GM12878 (cell line): ENCODE measurements at regions not wholly inside any gene's neighbourhood (a gene's known extent, or its start where the extent isn't known, plus 50 kb on each side); places are given as distances from the start of the nearest gene placed in this dataset.

Source experiments
- ATAC-seq: fragments of 200-7000 bp; cut with Tn5 transposase; 3 replicates; pipeline ENCODE4 v1.9.1; 2020; ENCODE audit warnings: mild to moderate bottlenecking, moderate library complexity
- BruUV-seq: library from RNA; stranded (reverse); fragments of 400-500 nt; replicated peaks from 2 replicates; lab custom pipeline; 2021; lab: Mats Ljungman, UMichigan
- CTCF ChIA-PET: fragments of 300-600 bp; sonication (Branson Sonifier 250); formaldehyde crosslinking; extraction: SDS; loops from one replicate; lab custom pipeline; 2021; ENCODE audit warnings: inconsistent platforms; lab: Yijun Ruan, JAX
- POLR2A ChIA-PET: fragments of 350-600 bp; formaldehyde crosslinking; extraction: SDS; loops from one replicate; lab custom pipeline; 2021; ENCODE audit warnings: inconsistent platforms; lab: Charles Lee
- RAD21 ChIA-PET: fragments of 300-600 bp; sonication (Branson Sonifier 250); formaldehyde crosslinking; loops from one replicate; lab custom pipeline; 2023; ENCODE audit warnings: antibody characterized with exemption; ENCODE audit not compliant: unreplicated experiment; lab: Charles Lee
- SMC1A ChIA-PET: fragments of 300-600 bp; sonication (Branson Sonifier 250); formaldehyde crosslinking; loops from one replicate; lab custom pipeline; 2023; ENCODE audit not compliant: unreplicated experiment, uncharacterized antibody; lab: Charles Lee
- DNase-seq: peaks from one replicate; pipeline ENCODE4 v3.0.0-alpha.2; 2011; ENCODE audit warnings: low read depth, low spot score
- FAIRE-seq: peaks from 3 replicates; lab custom pipeline; 2011; peaks lifted over from hg19 to GRCh38; lab: Jason Lieb, UNC
- H2AFZ ChIP-seq: 2 replicates; pipeline ENCODE4 v1.6.0; 2011; ENCODE audit warnings: low read depth, low read length, control low read depth; ENCODE audit not compliant: control insufficient read depth
- H3K27ac ChIP-seq: 2 replicates; pipeline ENCODE4 v1.5.1; 2011; ENCODE audit warnings: control low read depth; ENCODE audit not compliant: control insufficient read depth, insufficient read depth
- H3K27me3 ChIP-seq, 2 experiments: replicated peaks in 1 of 2; 2 replicates each; pipeline versions ENCODE4 v1.6.0 to v1.6.1; 2011; ENCODE audit warnings: low read length in 1 of 2; ENCODE audit not compliant: control insufficient read depth in 2 of 2, insufficient read depth in 2 of 2
- H3K36me3 ChIP-seq, 2 experiments: 2 replicates each; pipeline ENCODE4 v1.5.1; 2011; ENCODE audit warnings: low read length in 1 of 2; ENCODE audit not compliant: control insufficient read depth in 2 of 2, insufficient read depth in 2 of 2
- H3K4me1 ChIP-seq: 2 replicates; pipeline ENCODE4 v1.6.1; 2011; ENCODE audit warnings: mild to moderate bottlenecking, low read length, moderate library complexity, mixed read lengths; ENCODE audit not compliant: control insufficient read depth, insufficient read depth
- H3K4me2 ChIP-seq: 2 replicates; pipeline ENCODE4 v1.6.0; 2011; ENCODE audit warnings: control low read depth; ENCODE audit not compliant: control insufficient read depth, insufficient read depth
- H3K4me3 ChIP-seq: fragments of 200-600 bp; sonication (generic); 2 replicates; pipeline ENCODE4 v1.5.1; 2016
- H3K79me2 ChIP-seq: 2 replicates; pipeline ENCODE4 v1.6.0; 2011; ENCODE audit warnings: low read length; ENCODE audit not compliant: control insufficient read depth, insufficient read depth
- H3K9ac ChIP-seq: 2 replicates; pipeline ENCODE4 v1.8.0; 2011; ENCODE audit warnings: low read length, control low read depth, mixed read lengths; ENCODE audit not compliant: control insufficient read depth, insufficient read depth
- H3K9me3 ChIP-seq: replicated peaks from 3 replicates; pipeline ENCODE4 v1.5.1; 2011; ENCODE audit warnings: mild to moderate bottlenecking, low read length; ENCODE audit not compliant: control insufficient read depth, insufficient read depth
- H4K20me1 ChIP-seq: 2 replicates; pipeline ENCODE4 v1.6.0; 2011; ENCODE audit not compliant: control insufficient read depth, insufficient read depth
- ATF2 ChIP-seq: IDR thresholded peaks from 2 replicates; pipeline ENCODE4 v1.6.1; 2012; ENCODE audit warnings: low read length, inconsistent platforms
- BCLAF1 ChIP-seq: fragments of 450-650 bp; IDR thresholded peaks from 2 replicates; pipeline ENCODE4 v1.6.1; 2017; ENCODE audit warnings: antibody characterized with exemption, mild to moderate bottlenecking, moderate library complexity
- HDGF ChIP-seq: fragments of 450-650 bp; IDR thresholded peaks from 2 replicates; pipeline ENCODE4 v1.6.1; 2016; ENCODE audit warnings: antibody characterized with exemption
- IRF5 ChIP-seq: fragments of 450-650 bp; IDR thresholded peaks from 2 replicates; pipeline ENCODE4 v1.6.1; 2017; ENCODE audit warnings: borderline replicate concordance
- MTA2 ChIP-seq: fragments of 450-650 bp; IDR thresholded peaks from 2 replicates; pipeline ENCODE4 v1.6.1; 2016; ENCODE audit warnings: low read depth, mild to moderate bottlenecking, moderate library complexity
- POU2F2 ChIP-seq: IDR thresholded peaks from 3 replicates; pipeline ENCODE4 v1.6.1; 2011; ENCODE audit warnings: low read depth, mild to moderate bottlenecking, low read length, borderline replicate concordance
- WRNIP1 ChIP-seq: IDR thresholded peaks from 2 replicates; pipeline ENCODE4 v1.6.1; 2011; ENCODE audit warnings: low read depth, low read length, improper control_type of control experiment, borderline replicate concordance
- ZBTB11 ChIP-seq: fragments of 450-650 bp; formaldehyde crosslinking; IDR thresholded peaks from 2 replicates; pipeline ENCODE4 v1.5.0; 2022; ENCODE audit warnings: mild to moderate bottlenecking, missing genetic modification characterization
- ZNF622 ChIP-seq: fragments of 450-650 bp; IDR thresholded peaks from 2 replicates; pipeline ENCODE4 v1.6.1; 2017; ENCODE audit warnings: mild to moderate bottlenecking, inconsistent platforms
- ZZZ3 ChIP-seq: IDR thresholded peaks from 2 replicates; pipeline ENCODE4 v1.6.1; 2011; ENCODE audit warnings: low read depth; ENCODE audit not compliant: control insufficient read depth, insufficient read length
- WGBS: methylation state at CpG from one replicate; pipeline ENCODE4 v1.1.6; 2016; ENCODE audit warnings: low lambda C conversion rate; ENCODE audit not compliant: insufficient replicate concordance, insufficient coverage; ENCODE audit errors: missing lambda C conversion rate; 5-methylcytosine and 5-hydroxymethylcytosine counted together
- in situ Hi-C: fragments of 300-500 bp; cut with MboI; formaldehyde crosslinking; loops from 9 replicates; pipeline ENCODE4 v1.14.3; 2018; ENCODE audit warnings: mixed read lengths
- intact Hi-C: fragments of 100-400 bp; cut with micrococcal nuclease; formaldehyde crosslinking; loops from one replicate; pipeline ENCODE4 v1.14.2; 2022; ENCODE audit not compliant: unreplicated experiment
- TF ChIP-seq, protein P1 (sequence below): IDR thresholded peaks from 2 replicates; pipeline ENCODE4 v1.6.1; 2012; ENCODE audit warnings: low read depth, low read length, improper control_type of control experiment

- no TSS peak for BruUV-seq
- SMC1A ChIA-PET: no interaction called here
- no peaks in the 10 kb centered on the region for H3K27me3 ChIP-seq
- H2AFZ ChIP-seq: no peak overlapping the region
- FAIRE-seq (no peak), ATAC-seq (no peak), DNase-seq (no peak)
- RAD21 ChIA-PET: no interaction called here
- CTCF ChIA-PET: no interaction called here
- in situ Hi-C loops (no loop called here), intact Hi-C loops (no loop called here)
- POLR2A ChIA-PET: no interaction called here
- H3K9me3 ChIP-seq: no peaks in the 10 kb centered on the region
- H3K9ac ChIP-seq: no peak overlapping the region
- H3K79me2 ChIP-seq: no peaks in the 10 kb centered on the region
- no peaks in the 10 kb centered on the region for H3K36me3 ChIP-seq
- H3K4me2 ChIP-seq: no peak overlapping the region
- 33% methylated on average over 5 of the region's 5 CpGs for WGBS
- H3K4me1 ChIP-seq: no peaks in the 10 kb centered on the region
- no peak overlapping the region for H3K27ac ChIP-seq
- no peak overlapping the region for H3K4me3 ChIP-seq
- H4K20me1 ChIP-seq: no peaks in the 10 kb centered on the region
- no peak for TF ChIP-seq BCLAF1
- TF ChIP-seq ZBTB11 (CRISPR knock-in tag): no peak
- TF ChIP-seq ZNF622: no peak
- TF ChIP-seq MTA2: no peak
- TF ChIP-seq ATF2: no peak
- TF ChIP-seq, protein P1, sequence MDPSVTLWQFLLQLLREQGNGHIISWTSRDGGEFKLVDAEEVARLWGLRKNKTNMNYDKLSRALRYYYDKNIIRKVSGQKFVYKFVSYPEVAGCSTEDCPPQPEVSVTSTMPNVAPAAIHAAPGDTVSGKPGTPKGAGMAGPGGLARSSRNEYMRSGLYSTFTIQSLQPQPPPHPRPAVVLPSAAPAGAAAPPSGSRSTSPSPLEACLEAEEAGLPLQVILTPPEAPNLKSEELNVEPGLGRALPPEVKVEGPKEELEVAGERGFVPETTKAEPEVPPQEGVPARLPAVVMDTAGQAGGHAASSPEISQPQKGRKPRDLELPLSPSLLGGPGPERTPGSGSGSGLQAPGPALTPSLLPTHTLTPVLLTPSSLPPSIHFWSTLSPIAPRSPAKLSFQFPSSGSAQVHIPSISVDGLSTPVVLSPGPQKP: no peak
- no peak for TF ChIP-seq HDGF
- no peak for TF ChIP-seq POU2F2
- no peak for TF ChIP-seq WRNIP1
- no peak for TF ChIP-seq ZZZ3
- no peak for TF ChIP-seq IRF5
Measured at GRCh38 chr6:147654103-147654845, 145.8 kb downstream of the SAMD5 start.
